Upper lobe of right lung (tissue), 1 donor: ENCODE measurements at regions not wholly inside any gene's neighbourhood (a gene's known extent, or its start where the extent isn't known, plus 50 kb on each side); places are given as distances from the start of the nearest gene placed in this dataset.

Experiments used
- ATAC-seq: fragments of 200-7000 bp; cut with Tn5 transposase; one replicate; pipeline ENCODE4 v1.9.1; 2020; ENCODE audit warnings: mild to moderate bottlenecking, moderate library complexity
- DNase-seq: peaks from one replicate; pipeline ENCODE4 v3.0.0-alpha.2; 2020
- H3K27ac ChIP-seq: fragments of 200-600 bp; one replicate; pipeline ENCODE4 v1.8.0; 2022
- H3K27me3 ChIP-seq: fragments of 200-600 bp; one replicate; pipeline ENCODE4 v1.8.0; 2022; ENCODE audit warnings: mild to moderate bottlenecking
- H3K36me3 ChIP-seq: fragments of 200-600 bp; one replicate; pipeline ENCODE4 v1.8.0; 2022
- H3K4me1 ChIP-seq: fragments of 200-600 bp; one replicate; pipeline ENCODE4 v1.8.0; 2022
- H3K4me3 ChIP-seq: fragments of 200-600 bp; one replicate; pipeline ENCODE4 v1.8.0; 2022; ENCODE audit warnings: mild to moderate bottlenecking
- H3K9me3 ChIP-seq: fragments of 200-600 bp; one replicate; pipeline ENCODE4 v1.8.0; 2022
- CTCF ChIP-seq: fragments of 200-600 bp; IDR thresholded peaks from one replicate; pipeline ENCODE4 v1.8.0; 2022; ENCODE audit warnings: antibody characterized with exemption
- intact Hi-C: fragments of 100-400 bp; cut with DNase I; formaldehyde crosslinking; loops from one replicate; pipeline ENCODE4 v1.11.0; 2022
- donor health status: DM: no; HTN: yes; CAD: no; lungs with severe emphysema.

DNA sequence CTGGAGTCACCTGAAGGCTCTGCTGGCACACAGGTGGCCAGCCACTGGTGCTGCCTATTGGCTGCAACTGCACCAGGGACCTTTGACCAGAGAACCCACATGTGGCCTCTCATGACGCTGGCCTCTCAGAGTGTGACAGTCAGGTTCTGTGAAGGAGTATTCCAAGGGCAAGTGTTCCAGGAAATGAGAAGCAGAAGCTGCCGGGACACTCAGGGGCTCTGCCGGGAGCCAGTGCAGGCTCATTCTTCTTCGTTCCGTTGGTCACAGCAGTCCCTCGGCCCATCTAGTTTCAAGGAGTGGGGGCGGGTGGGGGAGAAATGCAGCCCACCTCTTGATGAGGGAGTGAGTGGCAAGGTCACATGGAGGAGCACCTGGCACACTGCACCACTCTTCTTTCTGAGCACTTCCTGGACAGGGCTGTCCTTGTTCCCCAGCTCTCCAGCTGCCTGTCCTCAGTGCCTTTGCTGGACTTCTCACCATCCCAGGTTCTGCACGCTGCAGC is 237.5 kb downstream of the GADD45G start:
- no peaks in the 10 kb centered on the region for H3K9me3 ChIP-seq
- H3K27me3 ChIP-seq = no peaks in the 10 kb centered on the region
- no peak overlapping the region for H3K4me3 ChIP-seq
- TF ChIP-seq CTCF = no peak
- intact Hi-C loops = no loop called here
- peak overlapping the region; percentile 14 for H3K27ac ChIP-seq
- H3K36me3 ChIP-seq = no peaks in the 10 kb centered on the region
- DNase-seq (peak; percentile 57), ATAC-seq (peak; percentile 50)
- peaks cover 13% of the 10 kb centered on the region for H3K4me1 ChIP-seq

- H3K4me3 ChIP-seq = no peak overlapping the region
- H3K27ac ChIP-seq = peak overlapping the region; percentile 14
- no peak for ATAC-seq
These were observed 238.3 kb downstream of the GADD45G start for GRCh38 chr9:89843074-89843473.

GRCh38 chr9:89843591-89843990 is 238.8 kb downstream of the GADD45G start:
- no peak for TF ChIP-seq CTCF
- Histone ChIP-seq H3K36me3 (no peaks in the 10 kb centered on the region), H3K4me3 (no peak overlapping the region), H3K27me3 (no peaks in the 10 kb centered on the region), H3K27ac (peak overlapping the region; percentile 69), H3K4me1 (peaks cover 13% of the 10 kb centered on the region), H3K9me3 (no peaks in the 10 kb centered on the region)
- ATAC-seq (no peak), DNase-seq (peak; percentile 25)
- intact Hi-C loops = no loop called here

More at GRCh38 chr9:89843074-89843473, 238.3 kb downstream of the GADD45G start:
- no peak for DNase-seq
- H3K27me3 ChIP-seq = no peaks in the 10 kb centered on the region
- intact Hi-C loops = no loop called here
- no peaks in the 10 kb centered on the region for H3K36me3 ChIP-seq
- H3K4me1 ChIP-seq = peaks cover 13% of the 10 kb centered on the region
- H3K9me3 ChIP-seq = no peaks in the 10 kb centered on the region
- no peak for TF ChIP-seq CTCF

DNA sequence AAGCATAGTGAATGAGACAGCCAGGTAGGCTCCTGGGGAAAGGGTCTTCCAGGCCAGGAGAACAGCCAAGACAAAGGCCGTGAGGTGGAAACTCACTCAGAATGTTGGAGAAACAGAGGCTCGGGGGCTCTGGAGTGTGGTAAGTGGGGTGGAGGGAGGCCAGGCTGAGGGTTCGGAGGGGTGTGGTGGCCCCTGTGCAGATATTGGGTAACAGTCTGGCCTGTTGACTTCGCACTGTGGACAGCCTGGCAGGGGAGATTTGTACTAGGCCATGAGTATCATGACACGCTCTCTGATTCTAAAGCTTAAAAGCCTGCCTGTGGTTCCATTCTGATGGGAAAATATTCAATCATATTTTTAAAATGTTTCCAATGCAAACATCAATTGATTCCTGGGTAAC is 239.3 kb downstream of the GADD45G start:
- no peaks in the 10 kb centered on the region for H3K27me3 ChIP-seq
- DNase-seq = peak; percentile 65
- no peaks in the 10 kb centered on the region for H3K36me3 ChIP-seq
- H3K4me3 ChIP-seq = no peak overlapping the region
- no peak for TF ChIP-seq CTCF
- peaks cover 13% of the 10 kb centered on the region for H3K4me1 ChIP-seq
- intact Hi-C loops = no loop called here
- peak; percentile 55 for ATAC-seq
- peak overlapping the region; percentile 69 for H3K27ac ChIP-seq
- H3K9me3 ChIP-seq = no peaks in the 10 kb centered on the region

DNA sequence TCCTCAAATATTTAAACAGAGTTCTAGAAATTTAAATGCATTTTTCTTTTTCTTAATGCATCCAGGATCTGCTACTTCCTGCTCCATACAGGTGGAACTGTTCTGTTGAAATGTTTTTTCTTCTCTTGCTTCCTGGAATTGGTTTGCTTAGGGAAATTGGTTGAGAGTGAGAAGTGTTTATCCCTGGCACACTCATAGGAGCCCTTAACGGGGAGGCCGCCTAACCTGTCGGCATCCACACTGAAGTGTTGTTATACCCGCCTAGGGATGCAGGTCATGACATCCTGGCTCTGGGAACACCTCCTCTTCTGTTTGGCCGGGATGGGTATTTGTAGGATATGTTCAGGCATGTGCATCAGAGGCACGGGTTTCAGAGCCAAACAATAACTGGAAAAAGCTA is 239.7 kb downstream of the GADD45G start:
- H3K27ac ChIP-seq = no peak overlapping the region
- no peak for TF ChIP-seq CTCF
- peaks cover 13% of the 10 kb centered on the region for H3K4me1 ChIP-seq
- DNase-seq = peak; percentile 70
- intact Hi-C loops = no loop called here
- no peaks in the 10 kb centered on the region for H3K36me3 ChIP-seq
- peak; percentile 83 for ATAC-seq
- H3K9me3 ChIP-seq = no peaks in the 10 kb centered on the region
- H3K27me3 ChIP-seq = no peaks in the 10 kb centered on the region
- no peak overlapping the region for H3K4me3 ChIP-seq

DNA sequence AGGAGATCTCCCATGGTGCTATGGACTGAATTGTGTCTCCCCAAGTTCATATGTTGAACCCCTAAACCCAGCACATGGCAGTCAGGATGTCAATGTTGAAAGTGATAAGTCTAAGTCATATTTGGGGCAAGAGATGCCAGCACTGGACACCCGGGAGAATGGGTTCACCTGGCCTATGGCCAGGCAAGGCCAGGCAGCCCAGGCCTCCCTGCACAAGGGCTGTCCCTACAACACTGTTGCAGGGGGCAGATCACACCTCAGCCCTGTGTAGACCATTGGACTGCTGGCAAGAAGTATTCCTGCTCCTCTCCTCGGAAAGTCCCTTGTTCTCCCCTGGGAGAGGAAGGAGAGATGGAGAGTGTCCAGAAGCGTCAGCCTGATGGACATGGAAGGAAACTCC is 240.5 kb downstream of the GADD45G start:
- peaks cover 13% of the 10 kb centered on the region for H3K4me1 ChIP-seq
- TF ChIP-seq CTCF = no peak
- H3K4me3 ChIP-seq = no peak overlapping the region
- DNase-seq = no peak
- no peak for ATAC-seq
- intact Hi-C loops = no loop called here
- H3K36me3 ChIP-seq = no peaks in the 10 kb centered on the region
- peak overlapping the region; percentile 30 for H3K27ac ChIP-seq
- no peaks in the 10 kb centered on the region for H3K27me3 ChIP-seq
- no peaks in the 10 kb centered on the region for H3K9me3 ChIP-seq
